ENCODE measurements at regions not wholly inside any gene's neighbourhood (a gene's known extent, or its start where the extent isn't known, plus 50 kb on each side); places are given as distances from the start of the nearest gene placed in this dataset.

DNA sequence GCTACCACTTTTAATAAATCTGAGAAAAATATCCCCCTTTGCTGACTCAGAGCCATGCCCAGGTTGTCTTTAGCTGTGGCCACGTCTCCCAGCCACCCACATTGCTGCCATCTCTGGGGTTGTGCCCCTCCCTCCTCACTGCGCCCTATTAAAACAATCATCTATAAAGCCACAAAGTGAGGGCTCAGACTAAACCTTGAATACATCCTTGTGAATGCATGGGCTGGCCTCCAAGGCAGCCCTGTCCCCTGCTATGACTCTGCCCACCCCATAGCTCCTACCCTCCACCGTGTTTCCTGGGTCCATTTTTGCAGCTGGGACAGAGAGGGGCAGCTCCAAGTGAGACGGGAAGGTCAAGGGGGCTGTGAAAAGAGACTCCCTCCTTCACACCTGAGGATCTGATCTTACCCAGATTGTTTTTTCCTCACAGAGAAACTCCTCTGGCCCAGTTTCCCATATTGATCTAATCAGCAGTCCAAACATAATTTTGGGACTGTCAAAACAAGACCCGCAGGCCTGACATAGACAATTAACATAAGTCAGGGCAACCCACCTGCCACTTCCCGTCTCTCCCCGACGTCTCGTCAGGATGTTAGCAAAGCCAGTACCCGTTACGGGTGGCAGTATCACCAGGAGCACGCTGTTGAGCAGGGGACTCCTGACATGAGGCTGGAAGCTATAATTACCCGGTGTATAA, 199.0 kb downstream of the KATNAL1 start:
- TF ChIP-seq, protein P1, sequence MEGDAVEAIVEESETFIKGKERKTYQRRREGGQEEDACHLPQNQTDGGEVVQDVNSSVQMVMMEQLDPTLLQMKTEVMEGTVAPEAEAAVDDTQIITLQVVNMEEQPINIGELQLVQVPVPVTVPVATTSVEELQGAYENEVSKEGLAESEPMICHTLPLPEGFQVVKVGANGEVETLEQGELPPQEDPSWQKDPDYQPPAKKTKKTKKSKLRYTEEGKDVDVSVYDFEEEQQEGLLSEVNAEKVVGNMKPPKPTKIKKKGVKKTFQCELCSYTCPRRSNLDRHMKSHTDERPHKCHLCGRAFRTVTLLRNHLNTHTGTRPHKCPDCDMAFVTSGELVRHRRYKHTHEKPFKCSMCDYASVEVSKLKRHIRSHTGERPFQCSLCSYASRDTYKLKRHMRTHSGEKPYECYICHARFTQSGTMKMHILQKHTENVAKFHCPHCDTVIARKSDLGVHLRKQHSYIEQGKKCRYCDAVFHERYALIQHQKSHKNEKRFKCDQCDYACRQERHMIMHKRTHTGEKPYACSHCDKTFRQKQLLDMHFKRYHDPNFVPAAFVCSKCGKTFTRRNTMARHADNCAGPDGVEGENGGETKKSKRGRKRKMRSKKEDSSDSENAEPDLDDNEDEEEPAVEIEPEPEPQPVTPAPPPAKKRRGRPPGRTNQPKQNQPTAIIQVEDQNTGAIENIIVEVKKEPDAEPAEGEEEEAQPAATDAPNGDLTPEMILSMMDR (IDR thresholded peaks at IDR 0.05) = no peak
- TF ChIP-seq POLR2A (IDR thresholded peaks at IDR 0.05) (no peak), POLR2AphosphoS5 (IDR thresholded peaks at IDR 0.05) (no peak)
- no peaks in the 10 kb centered on the region for H3K36me3 ChIP-seq
- H3K9me3 ChIP-seq = no peaks in the 10 kb centered on the region
- no peak for DNase-seq (ENCODE audit: low spot score in 2 of 2)
- H3K27ac ChIP-seq = peak overlapping the region; percentile 0 to 61
- intact Hi-C loops (cut with DNase I; ENCODE audit: low total_unique reads) = no loop called here
- H3K27me3 ChIP-seq = no peaks in the 10 kb centered on the region
- no peak overlapping the region for H3K4me3 ChIP-seq
- H3K4me1 ChIP-seq = peaks cover 0 to 6% of the 10 kb centered on the region in 2 donors

DNA sequence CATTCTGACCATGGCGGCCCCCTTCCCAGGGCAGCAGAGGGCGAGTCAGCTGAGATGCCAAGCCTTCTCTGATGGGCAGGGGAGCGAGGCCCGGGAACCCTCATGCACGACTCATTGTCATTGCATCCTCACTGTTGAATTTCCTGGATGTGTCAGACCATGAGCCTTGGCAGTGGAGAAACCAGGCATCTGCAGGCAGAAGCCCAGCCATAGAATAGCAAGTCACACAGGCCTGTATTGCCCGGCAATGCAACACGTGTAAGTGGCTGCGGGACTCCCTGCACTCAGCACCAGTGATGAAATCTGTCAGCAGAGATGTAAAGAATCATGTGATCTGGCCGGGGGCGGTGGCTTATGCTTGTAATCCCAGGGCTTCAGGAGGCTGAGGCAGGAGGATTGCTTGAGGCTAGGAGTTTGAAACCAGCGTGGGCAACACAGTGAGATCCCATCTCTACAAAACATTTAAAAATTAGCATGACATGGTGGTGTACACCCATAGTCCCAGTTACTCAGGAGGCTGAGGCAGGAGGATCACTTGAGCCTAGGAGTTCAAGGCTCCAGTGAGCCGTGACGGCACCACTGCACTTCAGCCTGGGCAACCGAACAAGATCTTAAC, 199.7 kb downstream of the KATNAL1 start:
- Histone ChIP-seq H3K4me3 (no peak overlapping the region), H3K36me3 (no peaks in the 10 kb centered on the region), H3K27ac (no peak overlapping the region), H3K9me3 (no peaks in the 10 kb centered on the region), H3K27me3 (no peaks in the 10 kb centered on the region), H3K4me1 (peaks cover 0 to 2% of the 10 kb centered on the region in 2 donors)
- intact Hi-C loops (cut with DNase I; ENCODE audit: low total_unique reads) = no loop called here
- DNase-seq (ENCODE audit: low spot score in 2 of 2) = no peak
- TF ChIP-seq, protein P1 (IDR thresholded peaks at IDR 0.05) = no peak
- TF ChIP-seq POLR2A (IDR thresholded peaks at IDR 0.05) (no peak), POLR2AphosphoS5 (IDR thresholded peaks at IDR 0.05) (no peak)

DNA sequence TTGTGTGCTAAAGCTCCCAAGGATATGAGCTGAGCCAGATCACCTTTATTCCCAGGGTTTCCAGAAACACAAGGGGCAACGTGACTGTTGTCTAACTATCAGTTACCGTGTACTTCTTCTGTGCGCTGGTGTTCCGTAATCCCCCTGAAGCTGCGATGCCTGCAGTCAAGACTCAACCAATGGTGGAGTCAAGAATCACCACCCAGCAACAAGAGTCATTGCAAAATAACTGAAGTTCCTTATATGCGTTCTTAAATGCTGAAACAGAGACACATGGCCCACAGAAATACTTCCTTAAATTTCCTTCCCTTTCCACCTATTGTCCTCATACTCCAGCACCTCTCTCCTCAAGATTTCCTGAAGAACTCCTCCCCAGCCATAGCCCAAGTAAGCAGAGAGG, 200.2 kb downstream of the KATNAL1 start:
- Histone ChIP-seq H3K4me1 (no peaks in the 10 kb centered on the region), H3K9me3 (no peaks in the 10 kb centered on the region), H3K27me3 (no peaks in the 10 kb centered on the region), H3K4me3 (no peak overlapping the region), H3K36me3 (no peaks in the 10 kb centered on the region), H3K27ac (no peak overlapping the region)
- intact Hi-C loops (cut with DNase I; ENCODE audit: low total_unique reads) = no loop called here
- TF ChIP-seq, protein P1 (IDR thresholded peaks at IDR 0.05) = no peak
- TF ChIP-seq POLR2AphosphoS5 (IDR thresholded peaks at IDR 0.05) (no peak), POLR2A (IDR thresholded peaks at IDR 0.05) (no peak)
- no peak for DNase-seq (ENCODE audit: low spot score in 2 of 2)

- intact Hi-C loops (cut with DNase I; ENCODE audit: low total_unique reads) = no loop called here
- Histone ChIP-seq H3K36me3 (no peaks in the 10 kb centered on the region), H3K4me3 (no peak overlapping the region), H3K4me1 (no peaks in the 10 kb centered on the region), H3K9me3 (no peaks in the 10 kb centered on the region), H3K27me3 (no peaks in the 10 kb centered on the region), H3K27ac (no peak overlapping the region)
- no peak for DNase-seq (ENCODE audit: low spot score in 2 of 2)
- TF ChIP-seq POLR2AphosphoS5 (IDR thresholded peaks at IDR 0.05) (no peak), POLR2A (IDR thresholded peaks at IDR 0.05) (no peak)
- TF ChIP-seq, protein P1 (IDR thresholded peaks at IDR 0.05) = no peak
These were observed 202.0 kb downstream of the KATNAL1 start for GRCh38 chr13:30105381-30105780.

GRCh38 chr13:30103161-30103840, 204.1 kb downstream of the KATNAL1 start:
- Histone ChIP-seq H3K27ac (no peak overlapping the region), H3K4me1 (no peaks in the 10 kb centered on the region), H3K27me3 (no peaks in the 10 kb centered on the region), H3K9me3 (no peaks in the 10 kb centered on the region), H3K4me3 (no peak overlapping the region), H3K36me3 (no peaks in the 10 kb centered on the region)
- TF ChIP-seq, protein P1 (IDR thresholded peaks at IDR 0.05) = no peak
- TF ChIP-seq POLR2AphosphoS5 (IDR thresholded peaks at IDR 0.05) = no peak
- TF ChIP-seq POLR2A (IDR thresholded peaks at IDR 0.05) = no peak
- intact Hi-C loops (cut with DNase I; ENCODE audit: low total_unique reads) = no loop called here
- DNase-seq (ENCODE audit: low spot score in 2 of 2) = no peak

Measured in breast epithelium (tissue), 4 donors.